D721Med (cell line): ENCODE measurements at regions not wholly inside any gene's neighbourhood (a gene's known extent, or its start where the extent isn't known, plus 50 kb on each side); places are given as distances from the start of the nearest gene placed in this dataset.
A peak's percentile ranks its signal among the peaks of the same experiment; 100 is the strongest.
"Not testable (repeated sequence)": the region's sequence is repeated elsewhere in the genome, so short reads cannot be mapped to it uniquely, and the experiment has no call there.

ENCODE experiments used
- DNase-seq: peaks from one replicate; pipeline ENCODE4 v3.0.0; 2011; ENCODE audit warnings: low spot score; ENCODE audit not compliant: insufficient read length
- FAIRE-seq: peaks from 2 replicates; lab custom pipeline; 2011; peaks lifted over from hg19 to GRCh38; lab: Jason Lieb, UNC
- CTCF ChIP-seq: IDR thresholded peaks from 2 replicates; pipeline ENCODE4 v1.5.1; 2012; ENCODE audit warnings: mild to moderate bottlenecking, control low read depth; ENCODE audit not compliant: insufficient read depth; ENCODE audit errors: missing control alignments

- no peak for FAIRE-seq
- no peak for DNase-seq
- TF ChIP-seq CTCF = no peak
Measured at GRCh38 chr11:13208921-13209320, 68.7 kb upstream of the BMAL1 start.

GRCh38 chr11:13209379-13209778 lies 68.2 kb upstream of the BMAL1 start:
- FAIRE-seq (no peak), DNase-seq (no peak)

GRCh38 chr11:13210424-13210823 lies 67.2 kb upstream of the BMAL1 start:
- TF ChIP-seq CTCF = peak; percentile 89
- DNase-seq = no peak
- peak; percentile 11 for FAIRE-seq

More at GRCh38 chr11:13209379-13209778, 68.2 kb upstream of the BMAL1 start:
- no peak for TF ChIP-seq CTCF

GRCh38 chr11:13214276-13214675 lies 63.3 kb upstream of the BMAL1 start:
- TF ChIP-seq CTCF = no peak
- DNase-seq = no peak
- FAIRE-seq = no peak

- FAIRE-seq = no peak
Measured at GRCh38 chr11:13215149-13215548, 62.4 kb upstream of the BMAL1 start.

GRCh38 chr11:13216019-13216710 lies 61.4 kb upstream of the BMAL1 start:
- FAIRE-seq (no peak), DNase-seq (no peak)
- TF ChIP-seq CTCF = no peak

More at GRCh38 chr11:13215149-13215548, 62.4 kb upstream of the BMAL1 start:
- no peak for TF ChIP-seq CTCF
- no peak for DNase-seq

- DNase-seq (no peak), FAIRE-seq (no peak)
- no peak for TF ChIP-seq CTCF
Measured at GRCh38 chr11:13216711-13217075, 60.9 kb upstream of the BMAL1 start.

GRCh38 chr11:13218685-13219084 lies 58.9 kb upstream of the BMAL1 start:
- DNase-seq, FAIRE-seq: not testable (repeated sequence)
